ENCODE measurements at regions not wholly inside any gene's neighbourhood (a gene's known extent, or its start where the extent isn't known, plus 50 kb on each side); places are given as distances from the start of the nearest gene placed in this dataset.

GRCh38 chr6:115058414-115059211, 715.8 kb upstream of the HS3ST5 start (continued):
- TF ChIP-seq REST (IDR thresholded peaks at IDR 0.05; ENCODE audit: unreplicated experiment) (no peak), ETS1 (IDR thresholded peaks at IDR 0.05) (no peak), JUNB (IDR thresholded peaks at IDR 0.05; ENCODE audit: unreplicated experiment) (no peak), ZNF114 (CRISPR knock-in tag; IDR thresholded peaks at IDR 0.05) (no peak), EZH2phosphoT487 (IDR thresholded peaks at IDR 0.05; ENCODE audit: unreplicated experiment) (no peak), STAT1 (IDR thresholded peaks at IDR 0.05; ENCODE audit: unreplicated experiment) (no peak), POLR2AphosphoS5 (IDR thresholded peaks at IDR 0.05; ENCODE audit: low read depth) (no peak), EZH2 (IDR thresholded peaks at IDR 0.05; ENCODE audit: low read depth, unreplicated experiment) (no peak), CREB1 (CRISPR knock-in tag; IDR thresholded peaks at IDR 0.05; ENCODE audit: low read depth) (no peak)

- H3K9me3 Mint-ChIP-seq = peaks cover 4% of the 10 kb centered on the region; the same call in 2 of the 3 replicates
- H3K4me3 ChIP-seq = no peak overlapping the region
- H3K9me2 ChIP-seq (ENCODE audit: insufficient read depth) = no peaks in the 10 kb centered on the region
- H3K79me2 ChIP-seq (replicated peaks; ENCODE audit: insufficient read depth) = no peaks in the 10 kb centered on the region
- H3K27me3 ChIP-seq (ENCODE audit: insufficient read depth) = peaks cover 31% of the 10 kb centered on the region
- H4K20me1 ChIP-seq (replicated peaks; ENCODE audit: insufficient read depth) = no peaks in the 10 kb centered on the region
- ATAC-seq (no peak), DNase-seq (ENCODE audit: low spot score) (no peak)
- no peak overlapping the region for H3K4me3 Mint-ChIP-seq
- H3K4me2 ChIP-seq = no peak overlapping the region
- no peaks in the 10 kb centered on the region for H3K36me3 ChIP-seq (ENCODE audit: insufficient read depth)
- H3F3A ChIP-seq (replicated peaks; ENCODE audit: low read depth) = no peaks in the 10 kb centered on the region
- H2AFZ ChIP-seq = no peak overlapping the region
- H3K4me1 ChIP-seq (ENCODE audit: insufficient read depth) = no peaks in the 10 kb centered on the region
- H3K27me3 Mint-ChIP-seq (ENCODE audit: insufficient read depth, low read depth, poor library complexity) = no peaks in the 10 kb centered on the region
- H3K4me1 Mint-ChIP-seq = no peaks in the 10 kb centered on the region
- no peaks in the 10 kb centered on the region; the same call in 2 of the 3 replicates for H3K36me3 Mint-ChIP-seq (ENCODE audit: low read depth)
- no peak overlapping the region for H3K27ac Mint-ChIP-seq
- no peak overlapping the region for H3K27ac ChIP-seq (ENCODE audit: low read depth)
- TF ChIP-seq NANOG (IDR thresholded peaks at IDR 0.05; ENCODE audit: borderline replicate concordance) (no peak), CTCF (conservative IDR thresholded peaks at IDR 0.05; ENCODE audit: low read depth in 2 of 2) (no peak), JUNB (IDR thresholded peaks at IDR 0.05; ENCODE audit: unreplicated experiment) (no peak), CREB1 (CRISPR knock-in tag; IDR thresholded peaks at IDR 0.05; ENCODE audit: low read depth) (no peak), ZNF331 (CRISPR knock-in tag; IDR thresholded peaks at IDR 0.05; ENCODE audit: low read depth) (no peak), EZH2phosphoT487 (IDR thresholded peaks at IDR 0.05; ENCODE audit: unreplicated experiment) (no peak), POLR2AphosphoS5 (IDR thresholded peaks at IDR 0.05; ENCODE audit: low read depth) (no peak), REST (IDR thresholded peaks at IDR 0.05; ENCODE audit: unreplicated experiment) (no peak), ETS1 (IDR thresholded peaks at IDR 0.05) (no peak)
These were observed 712.8 kb upstream of the HS3ST5 start for GRCh38 chr6:115055579-115055978.

Measured in GM23338 (cell line).